ENCODE measurements at regions not wholly inside any gene's neighbourhood (a gene's known extent, or its start where the extent isn't known, plus 50 kb on each side); places are given as distances from the start of the nearest gene placed in this dataset.

DNA sequence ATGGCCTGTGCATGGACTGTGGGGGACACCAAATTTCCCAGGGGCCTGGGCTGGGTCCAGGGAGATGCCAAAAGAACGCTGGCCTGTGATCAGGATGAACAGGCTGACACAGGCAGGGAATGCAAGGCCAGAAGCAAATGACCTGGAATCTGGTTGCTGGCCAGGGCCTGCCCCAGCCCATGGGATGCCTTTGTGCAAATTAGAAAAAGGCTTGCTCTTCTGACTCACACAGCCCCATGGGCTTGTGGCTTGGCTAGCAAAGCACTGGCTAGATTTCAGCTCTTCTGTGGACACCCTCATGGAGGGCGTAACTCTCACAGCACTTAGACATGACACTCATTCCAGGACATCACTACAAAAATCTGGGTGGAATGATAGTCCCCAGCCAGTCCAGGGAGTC is 356.0 kb downstream of the SHQ1 start:
- TF ChIP-seq, protein P1, sequence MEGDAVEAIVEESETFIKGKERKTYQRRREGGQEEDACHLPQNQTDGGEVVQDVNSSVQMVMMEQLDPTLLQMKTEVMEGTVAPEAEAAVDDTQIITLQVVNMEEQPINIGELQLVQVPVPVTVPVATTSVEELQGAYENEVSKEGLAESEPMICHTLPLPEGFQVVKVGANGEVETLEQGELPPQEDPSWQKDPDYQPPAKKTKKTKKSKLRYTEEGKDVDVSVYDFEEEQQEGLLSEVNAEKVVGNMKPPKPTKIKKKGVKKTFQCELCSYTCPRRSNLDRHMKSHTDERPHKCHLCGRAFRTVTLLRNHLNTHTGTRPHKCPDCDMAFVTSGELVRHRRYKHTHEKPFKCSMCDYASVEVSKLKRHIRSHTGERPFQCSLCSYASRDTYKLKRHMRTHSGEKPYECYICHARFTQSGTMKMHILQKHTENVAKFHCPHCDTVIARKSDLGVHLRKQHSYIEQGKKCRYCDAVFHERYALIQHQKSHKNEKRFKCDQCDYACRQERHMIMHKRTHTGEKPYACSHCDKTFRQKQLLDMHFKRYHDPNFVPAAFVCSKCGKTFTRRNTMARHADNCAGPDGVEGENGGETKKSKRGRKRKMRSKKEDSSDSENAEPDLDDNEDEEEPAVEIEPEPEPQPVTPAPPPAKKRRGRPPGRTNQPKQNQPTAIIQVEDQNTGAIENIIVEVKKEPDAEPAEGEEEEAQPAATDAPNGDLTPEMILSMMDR (IDR thresholded peaks at IDR 0.05) = no peak
- TF ChIP-seq POLR2A (IDR thresholded peaks at IDR 0.05) (no peak), EP300 (IDR thresholded peaks at IDR 0.05) (no peak)
